GM04503 (cell line): ENCODE measurements at regions not wholly inside any gene's neighbourhood (a gene's known extent, or its start where the extent isn't known, plus 50 kb on each side); places are given as distances from the start of the nearest gene placed in this dataset.
"Not testable (repeated sequence)": the region's sequence is repeated elsewhere in the genome, so short reads cannot be mapped to it uniquely, and the experiment has no call there.

Experiments used
- DNase-seq: peaks from one replicate; pipeline ENCODE4 v3.0.0-alpha.2; 2012; ENCODE audit warnings: low read depth

GRCh38 chr11:98177925-98178324, 842.8 kb upstream of the CNTN5 start:
- DNase-seq, result no peak

GRCh38 chr11:98180511-98180910, 840.2 kb upstream of the CNTN5 start:
- no peak for DNase-seq

- DNase-seq, result no peak
Observed at GRCh38 chr11:98180921-98181320, 839.8 kb upstream of the CNTN5 start.

GRCh38 chr11:98183034-98183433, 837.7 kb upstream of the CNTN5 start:
- no peak for DNase-seq

- DNase-seq, result no peak
Observed at GRCh38 chr11:98185245-98185644, 835.5 kb upstream of the CNTN5 start.

GRCh38 chr11:98194611-98195010, 826.1 kb upstream of the CNTN5 start:
- DNase-seq, result no peak

- DNase-seq, result no peak
Observed at GRCh38 chr11:98195300-98195699, 825.4 kb upstream of the CNTN5 start.

- DNase-seq, result no peak
Observed at GRCh38 chr11:98207086-98207485, 813.7 kb upstream of the CNTN5 start.

GRCh38 chr11:98227278-98227677, 793.5 kb upstream of the CNTN5 start:
- DNase-seq, result no peak

GRCh38 chr11:98230678-98231077, 790.1 kb upstream of the CNTN5 start:
- DNase-seq, result no peak

GRCh38 chr11:98234698-98235097, 786.1 kb upstream of the CNTN5 start:
- DNase-seq, result no peak

- no peak for DNase-seq
Observed at GRCh38 chr11:98243897-98244296, 776.9 kb upstream of the CNTN5 start.

GRCh38 chr11:98260983-98261382, 759.8 kb upstream of the CNTN5 start:
- DNase-seq, result no peak

GRCh38 chr11:98277251-98277912, 743.4 kb upstream of the CNTN5 start:
- DNase-seq, result no peak

GRCh38 chr11:98289617-98290263, 731.0 kb upstream of the CNTN5 start:
- no peak for DNase-seq

GRCh38 chr11:98296091-98296880, 724.5 kb upstream of the CNTN5 start:
- DNase-seq, result no peak

- DNase-seq, result no peak
Observed at GRCh38 chr11:98300719-98301118, 720.0 kb upstream of the CNTN5 start.

- no peak for DNase-seq
Observed at GRCh38 chr11:98307827-98308491, 712.8 kb upstream of the CNTN5 start.

GRCh38 chr11:98330306-98330705, 690.4 kb upstream of the CNTN5 start:
- not testable (repeated sequence) for DNase-seq

- DNase-seq, result no peak
Observed at GRCh38 chr11:98358551-98358950, 662.2 kb upstream of the CNTN5 start.

GRCh38 chr11:98365190-98365589, 655.6 kb upstream of the CNTN5 start:
- DNase-seq, result no peak

GRCh38 chr11:98365941-98366340, 654.8 kb upstream of the CNTN5 start:
- no peak for DNase-seq

GRCh38 chr11:98390391-98390790, 630.4 kb upstream of the CNTN5 start:
- DNase-seq, result no peak
